HG03565 (cell line): ENCODE measurements at regions not wholly inside any gene's neighbourhood (a gene's known extent, or its start where the extent isn't known, plus 50 kb on each side); places are given as distances from the start of the nearest gene placed in this dataset.
A peak's percentile ranks its signal among the peaks of the same experiment; 100 is the strongest.

ENCODE experiments used
- ATAC-seq: cut with Tn5 transposase; IDR thresholded peaks from one replicate; pipeline ENCODE4 v1.9.1; 2021; ENCODE audit warnings: mild to moderate bottlenecking, moderate library complexity; ENCODE audit not compliant: unreplicated experiment

DNA sequence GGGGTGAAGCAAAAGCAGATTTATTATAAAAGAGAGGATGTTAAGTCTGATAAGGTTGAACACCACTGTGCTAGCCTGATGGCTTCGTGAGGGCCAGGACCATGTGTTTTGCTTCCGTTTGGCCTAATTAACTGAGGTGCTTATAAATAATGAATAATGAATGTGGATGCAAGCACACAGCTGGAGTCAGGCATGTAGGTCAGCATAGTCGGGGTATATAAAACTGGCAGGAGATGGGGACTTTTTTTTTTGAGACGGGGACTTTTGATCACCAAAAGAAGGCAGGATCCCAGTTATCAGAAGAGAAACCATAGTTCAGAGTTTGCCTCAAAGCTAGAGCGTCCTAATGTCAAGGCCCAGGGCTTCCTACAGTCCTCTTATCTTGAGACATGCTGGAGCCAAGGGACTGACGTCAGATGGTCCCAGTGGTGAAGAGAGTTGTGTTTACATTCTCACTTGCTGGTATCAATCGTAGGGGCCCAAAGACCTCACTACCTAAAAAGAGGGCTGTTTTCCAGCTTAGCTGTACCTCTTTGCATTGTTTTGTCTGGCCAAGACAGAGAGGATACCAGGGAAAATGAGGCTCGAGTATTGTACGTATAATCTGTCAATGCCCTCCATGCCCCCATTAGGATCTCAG is 50.4 kb downstream of the RTL9 start:
- no peak for ATAC-seq

DNA sequence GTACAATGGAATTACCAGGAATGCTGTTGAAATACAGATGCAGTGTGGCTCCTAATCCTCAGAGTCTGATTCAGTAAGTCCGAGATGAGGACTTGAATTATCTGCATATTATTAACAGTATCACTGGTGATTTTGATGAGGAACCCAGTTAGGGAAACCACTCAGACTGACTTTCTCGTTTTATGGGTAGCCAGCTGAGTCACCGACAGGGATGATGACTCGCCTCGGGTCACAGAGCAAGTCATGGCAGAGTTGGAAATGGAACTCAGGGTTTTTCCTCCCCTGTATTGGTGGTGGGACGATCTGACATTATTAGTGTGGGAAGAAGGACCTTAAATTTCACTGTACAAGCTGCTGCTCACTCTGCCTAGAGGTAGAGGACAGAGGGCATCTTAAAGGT is 51.3 kb downstream of the RTL9 start:
- no peak for ATAC-seq

DNA sequence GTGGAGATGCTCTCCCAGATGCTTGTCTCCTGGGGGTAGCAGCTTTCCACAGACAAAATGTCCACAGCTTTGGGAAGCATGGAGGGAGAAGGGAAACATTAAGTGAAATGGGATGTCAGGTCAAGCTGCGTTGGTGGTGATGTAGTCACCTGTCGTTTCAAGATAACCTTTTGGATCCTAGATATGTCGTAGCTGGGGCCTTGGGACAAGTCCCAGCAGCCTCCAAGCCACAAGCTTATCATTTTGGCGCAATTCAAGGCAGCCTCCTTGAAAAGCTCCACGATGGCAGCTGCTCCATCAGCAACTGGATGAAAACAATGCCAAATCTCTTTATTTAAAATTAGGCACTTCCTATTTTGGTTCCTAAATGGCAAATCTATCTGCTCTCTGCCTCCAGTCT is 52.0 kb downstream of the RTL9 start:
- ATAC-seq, result no peak

DNA sequence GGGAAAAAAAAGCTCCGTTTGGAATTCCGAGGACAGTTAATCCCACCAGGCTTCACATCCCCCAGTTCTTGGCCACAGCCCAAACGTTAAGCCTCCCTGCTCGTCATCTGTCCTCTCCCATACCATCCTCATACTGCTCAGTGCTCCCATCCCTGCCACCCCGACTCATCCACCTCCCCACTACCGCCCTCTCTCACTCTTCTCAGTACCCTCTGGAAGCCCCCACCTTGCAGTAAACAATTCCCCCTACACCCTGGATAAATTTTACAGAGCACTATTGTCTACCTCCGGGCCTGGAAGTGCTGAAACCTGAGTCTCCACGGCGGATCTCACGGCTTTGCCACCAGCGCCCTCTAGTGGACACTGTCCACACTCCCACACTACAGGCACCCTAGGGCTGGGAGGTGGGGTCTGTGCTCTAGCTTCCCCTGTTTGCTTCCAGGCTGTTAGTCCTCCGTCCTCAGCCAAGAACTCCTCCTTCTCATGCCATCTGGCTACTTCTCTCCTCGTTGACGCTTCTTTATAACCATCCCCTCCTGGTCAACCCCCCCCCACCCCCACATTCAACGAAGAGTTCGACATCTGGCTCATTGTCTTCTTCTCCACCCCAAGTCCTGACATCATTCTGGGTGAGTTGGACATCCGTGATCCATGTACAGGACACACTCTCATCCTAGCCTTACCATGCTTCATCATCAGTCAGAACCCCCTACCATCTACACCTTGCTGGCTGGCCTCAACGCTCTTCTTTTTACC is 54.5 kb downstream of the RTL9 start:
- ATAC-seq, result no peak

DNA sequence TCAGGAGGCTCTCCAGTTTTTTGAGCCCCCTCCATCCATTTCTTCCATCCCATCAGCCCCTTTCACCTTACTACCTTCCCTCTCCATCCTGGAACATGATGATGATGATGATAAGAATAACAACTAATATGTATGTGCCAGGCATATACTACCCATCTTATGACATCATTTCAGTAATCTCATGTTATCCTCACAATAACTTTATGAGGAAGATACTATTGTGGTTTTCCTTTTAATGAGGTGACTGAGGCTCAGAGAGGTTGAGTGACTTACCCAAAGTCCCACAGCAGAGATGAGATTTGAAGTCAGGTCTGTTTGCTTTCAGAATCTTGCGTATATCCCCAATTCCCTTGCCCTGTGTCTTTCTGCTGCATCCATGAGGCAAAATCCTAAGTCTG is 55.1 kb downstream of the RTL9 start:
- no peak for ATAC-seq

DNA sequence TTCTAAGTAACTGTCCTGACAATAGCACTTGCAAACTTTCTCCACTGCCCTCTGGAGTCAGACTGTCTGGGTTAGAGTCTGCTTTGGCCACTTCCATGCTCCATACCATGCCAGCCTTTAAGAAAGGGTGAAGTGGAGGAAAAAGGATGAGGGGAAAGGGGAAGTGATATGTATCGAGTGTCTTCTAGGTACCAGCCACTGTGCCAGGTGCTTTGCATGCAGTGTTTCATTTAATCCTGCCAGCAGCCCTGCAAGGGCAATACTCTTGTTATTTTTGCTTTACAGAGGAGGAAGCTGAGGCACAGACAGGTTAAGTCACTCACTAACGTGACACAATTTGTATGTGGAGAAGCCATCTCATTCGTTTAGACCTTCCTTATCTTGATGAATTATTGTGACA is 55.6 kb downstream of the RTL9 start:
- peak; percentile 14 for ATAC-seq

DNA sequence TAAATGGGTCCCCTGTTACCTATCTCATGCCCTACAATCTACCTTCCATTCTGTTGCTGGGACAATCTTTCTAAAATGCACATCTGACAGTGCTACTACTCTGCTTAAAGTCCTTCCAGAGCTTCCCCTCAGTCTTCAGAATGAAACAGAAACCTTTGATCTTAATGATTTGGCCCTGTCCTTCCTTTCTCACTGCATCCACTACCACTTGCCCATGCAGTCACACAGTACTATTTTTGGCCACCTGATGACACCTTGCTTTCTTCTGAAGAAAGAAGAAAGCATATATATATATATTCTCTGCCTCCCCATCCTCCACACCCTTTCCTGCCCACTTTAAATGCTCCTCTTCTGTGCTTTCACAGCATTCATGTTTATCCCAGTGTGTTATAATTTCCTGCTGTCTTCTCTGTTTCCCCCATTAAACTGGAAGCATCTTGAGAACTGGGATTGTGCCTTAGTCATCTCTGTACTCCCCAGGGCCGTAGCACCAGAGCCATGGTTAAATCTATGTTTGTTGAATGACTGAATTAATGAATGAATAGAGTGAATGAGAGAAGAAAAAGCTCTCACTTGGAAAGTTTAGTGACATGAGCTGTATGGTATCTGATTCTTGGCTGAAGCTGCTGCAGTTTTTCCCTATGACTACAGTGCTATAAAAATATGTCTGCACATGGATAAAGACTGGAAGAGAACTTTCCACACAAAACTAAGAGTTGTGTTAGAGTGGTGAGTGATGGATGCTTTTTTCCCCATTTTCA is 56.2 kb downstream of the RTL9 start:
- ATAC-seq, result peak; percentile 82

DNA sequence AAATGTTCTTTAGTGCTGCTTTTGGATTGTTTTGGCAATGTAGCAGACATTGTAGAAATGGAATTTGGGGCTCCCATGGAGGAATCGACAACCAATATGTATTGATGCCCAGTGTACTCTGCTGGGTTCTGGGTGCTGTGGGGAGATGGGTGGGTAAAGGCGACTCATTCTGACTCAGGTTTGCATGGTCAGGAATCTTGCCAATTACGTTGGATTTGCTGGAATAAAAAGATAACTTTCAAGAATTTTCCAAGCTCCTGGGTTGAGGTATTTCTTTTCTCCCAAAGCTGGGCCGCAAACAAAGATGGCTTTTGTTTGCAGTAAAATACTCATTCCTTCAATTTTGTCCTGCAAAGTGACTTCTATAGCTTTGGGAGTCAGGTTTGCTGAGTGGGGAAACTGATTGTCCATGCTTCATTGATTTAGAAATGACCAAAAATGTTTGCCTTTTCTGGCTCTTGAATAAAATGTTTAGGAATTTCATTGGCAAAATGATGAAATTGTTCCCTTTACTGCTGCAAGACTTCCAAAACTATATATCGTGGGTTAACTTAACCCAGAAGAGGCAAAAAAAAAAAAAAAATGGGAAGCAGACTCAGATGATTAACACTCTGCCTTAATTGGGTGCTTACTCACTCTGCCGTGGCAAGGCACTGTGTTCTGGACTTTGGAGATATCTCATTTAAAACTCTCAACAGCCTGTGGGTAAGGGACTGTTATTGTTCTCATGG is 57.0 kb downstream of the RTL9 start:
- no peak for ATAC-seq

DNA sequence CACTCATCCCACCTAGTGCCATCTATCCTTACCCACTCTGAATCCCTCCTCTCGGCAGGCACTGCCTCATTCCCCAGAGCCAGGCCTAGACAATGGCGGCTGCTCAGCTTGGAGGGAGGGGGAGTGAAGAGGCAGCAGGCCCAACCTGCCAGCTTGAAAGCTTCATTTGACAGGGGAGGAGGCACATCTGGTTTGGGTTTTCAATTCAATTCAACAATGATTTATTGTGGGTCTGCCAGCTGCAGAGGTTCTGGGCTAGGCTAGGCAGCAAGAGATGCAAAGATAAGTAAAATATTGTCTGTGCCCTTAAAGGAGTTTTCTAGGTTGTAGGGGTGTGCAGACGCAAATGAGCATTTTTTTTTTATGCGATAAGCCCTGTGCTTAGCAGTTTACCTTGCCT is 58.5 kb downstream of the RTL9 start:
- no peak for ATAC-seq

DNA sequence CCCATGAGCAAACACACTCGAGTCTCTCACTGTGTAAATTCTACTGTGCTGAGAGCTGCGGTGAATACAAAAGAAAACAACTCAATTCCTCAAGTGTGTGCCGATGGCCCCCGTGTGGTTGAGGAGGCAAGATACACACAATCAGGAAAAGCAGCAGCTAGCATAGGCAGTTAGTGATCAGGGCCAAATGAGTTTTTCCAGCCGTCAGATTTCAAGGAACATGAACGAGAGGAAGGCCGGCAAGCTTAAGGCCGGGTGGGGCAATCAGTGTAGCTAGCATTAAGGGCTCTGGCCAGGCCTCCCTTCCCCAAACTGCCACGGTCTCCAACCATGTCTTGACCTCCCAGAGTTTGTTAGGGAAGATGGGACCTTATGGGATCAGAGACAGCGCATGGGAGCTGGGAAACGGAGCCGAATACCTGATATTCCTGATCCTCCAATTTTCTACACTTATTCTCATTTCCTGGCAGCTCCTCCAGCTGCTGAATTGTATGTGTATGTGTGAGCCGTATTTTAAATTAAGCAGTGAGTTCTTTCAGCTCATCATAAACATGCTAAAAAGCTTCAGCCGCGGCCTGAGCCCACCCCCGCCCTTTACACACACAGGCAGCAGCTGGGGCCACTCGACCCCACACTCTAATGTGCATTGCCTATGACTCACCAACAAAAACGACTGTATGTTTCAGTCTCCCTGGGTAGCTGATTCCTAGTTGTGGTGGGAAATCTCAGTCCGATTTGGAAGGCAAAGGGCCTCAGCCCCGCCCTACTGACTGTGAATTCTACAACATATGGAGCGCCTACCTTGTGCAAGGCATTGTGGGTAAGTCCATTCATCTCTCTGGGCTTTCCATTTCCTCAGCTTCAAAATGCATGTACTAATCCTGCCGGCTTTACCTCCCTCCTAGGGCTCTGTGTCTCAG is 59.9 kb downstream of the RTL9 start:
- no peak for ATAC-seq

DNA sequence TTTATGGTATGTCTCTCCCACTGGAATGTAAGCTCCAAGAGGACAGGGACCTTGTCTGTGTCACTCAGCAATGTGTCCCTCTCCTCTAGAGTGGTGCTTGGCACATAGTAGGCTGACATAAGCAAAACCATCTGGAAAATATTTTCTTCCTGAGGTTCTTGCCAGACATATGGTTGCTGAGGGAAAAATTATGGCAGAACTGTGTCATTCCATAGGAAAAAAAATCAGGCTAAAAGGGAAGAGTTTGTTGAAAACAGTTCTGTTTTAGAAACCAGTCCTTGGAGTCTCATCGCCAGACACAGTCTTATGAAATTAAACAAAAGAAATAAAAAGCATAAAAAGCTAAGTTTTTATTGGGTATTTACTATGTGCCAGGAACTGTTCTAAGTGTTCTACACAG is 60.9 kb downstream of the RTL9 start:
- no peak for ATAC-seq

DNA sequence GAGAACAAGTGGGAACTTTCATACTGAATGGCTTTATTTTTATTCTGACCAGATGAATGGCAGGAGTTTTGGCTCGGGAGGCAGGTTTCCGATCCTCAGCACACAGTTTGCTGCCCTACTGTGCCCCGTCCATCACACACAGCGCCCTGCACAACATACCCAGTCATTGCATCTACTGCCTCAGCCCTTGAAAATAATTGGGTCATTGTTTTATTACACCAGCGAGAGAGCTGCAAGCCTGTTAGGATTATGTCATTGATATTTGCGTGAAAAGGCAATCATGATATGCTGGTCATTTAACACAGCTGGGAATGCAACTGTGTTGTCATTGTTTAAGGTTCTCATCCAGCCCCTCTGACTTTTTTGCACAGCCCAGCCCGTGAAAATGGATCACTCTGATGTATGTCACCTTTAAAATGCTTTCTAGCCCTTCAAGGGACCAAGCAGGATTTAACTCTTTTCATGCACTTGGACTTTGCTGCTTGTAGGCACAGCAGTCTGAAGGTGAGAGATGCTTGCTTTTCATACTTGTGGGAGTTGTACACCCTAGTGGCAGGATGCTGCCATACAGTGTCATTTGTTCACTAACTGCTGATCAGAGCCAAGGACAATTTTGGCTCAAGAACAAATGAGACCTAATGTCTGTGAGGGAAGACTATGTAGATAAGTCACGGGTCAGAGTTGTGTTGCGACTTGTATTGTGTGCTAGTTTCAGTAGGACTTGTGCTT is 62.3 kb downstream of the RTL9 start:
- ATAC-seq, result no peak

DNA sequence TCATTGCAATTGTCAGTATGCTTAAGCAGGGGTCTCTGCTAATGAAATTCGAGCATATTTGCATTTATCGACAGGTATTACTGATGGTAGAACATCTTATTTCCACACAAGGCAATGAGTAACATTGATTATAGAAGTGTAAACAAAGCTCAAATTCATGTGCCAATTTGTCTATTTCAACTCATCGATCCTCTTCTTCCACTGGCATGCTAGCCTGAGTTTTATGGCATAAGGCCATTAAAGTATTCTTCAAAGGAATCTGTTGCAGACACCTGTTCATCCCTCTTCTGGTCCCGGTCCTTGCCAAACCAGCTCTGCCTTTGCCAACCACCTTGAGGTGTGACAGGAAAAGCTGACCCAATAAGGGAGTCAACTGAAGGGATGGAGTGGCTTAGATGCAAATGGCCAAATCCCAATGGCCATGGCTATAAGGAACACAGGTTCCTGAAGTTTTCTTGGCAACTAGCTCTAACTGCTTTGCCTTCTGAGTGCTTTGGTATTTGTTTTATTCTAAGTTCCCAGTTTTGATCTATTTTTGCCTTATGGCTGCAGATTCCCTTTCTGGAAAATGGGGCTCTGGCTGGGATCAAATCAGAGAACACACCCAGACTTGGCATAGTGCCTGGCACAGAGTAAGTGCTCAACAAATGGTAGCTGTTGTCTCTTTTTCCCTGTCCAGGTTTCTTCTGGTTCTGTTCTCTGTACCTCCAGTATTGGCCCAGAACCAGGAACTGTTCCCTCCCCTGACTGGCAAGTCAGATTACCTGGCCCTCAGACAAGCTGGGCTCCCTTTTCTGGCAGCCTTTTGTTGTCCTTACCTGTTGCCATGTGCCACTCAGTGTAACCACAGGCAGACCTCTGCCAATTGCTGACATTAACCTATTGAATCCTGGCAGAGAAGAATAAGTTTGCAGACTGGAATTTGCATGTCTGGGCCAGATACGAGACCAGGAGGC is 63.1 kb downstream of the RTL9 start:
- no peak for ATAC-seq

DNA sequence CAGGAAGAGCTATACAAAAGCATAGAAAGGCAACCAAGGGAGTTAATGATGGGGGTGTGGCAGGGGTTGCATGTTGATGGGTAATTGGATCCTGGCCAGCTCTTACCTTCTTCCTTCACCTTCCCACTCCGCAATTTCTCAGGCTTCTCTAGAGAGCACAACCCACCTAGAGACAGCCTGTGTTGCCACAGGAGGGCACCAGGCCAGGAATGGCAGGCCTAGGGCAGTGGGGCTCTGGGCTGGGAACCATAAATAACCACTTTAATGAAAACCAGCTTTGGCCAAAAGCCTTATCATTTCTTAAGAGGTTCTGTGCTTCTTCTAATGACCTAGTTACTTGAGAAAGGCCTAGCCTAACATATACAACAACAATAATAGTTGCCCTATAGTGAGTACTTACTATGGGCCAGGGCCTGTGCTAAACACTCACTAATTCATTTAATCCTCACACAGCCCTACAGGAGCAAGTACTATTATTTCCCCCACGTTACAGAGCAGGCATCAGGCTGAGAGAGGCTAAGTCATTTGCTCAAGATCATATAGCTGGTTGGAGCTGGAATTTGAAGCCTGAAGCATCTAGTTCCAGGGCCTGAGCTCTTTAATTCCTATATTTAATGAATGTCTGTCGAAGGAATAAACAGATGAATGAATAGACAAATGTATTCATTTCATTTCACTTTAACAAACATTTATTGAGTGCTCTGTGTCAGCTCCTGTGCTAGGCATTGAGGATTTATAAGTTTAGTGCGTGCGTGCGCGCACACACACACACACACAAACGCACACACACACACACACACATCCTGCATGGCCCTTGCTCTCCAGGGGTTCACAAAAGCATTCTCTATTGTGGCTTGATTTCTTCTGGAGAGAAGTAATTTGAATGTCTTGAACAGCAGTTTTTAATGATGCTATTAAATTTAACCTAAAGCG is 66.8 kb downstream of the RTL9 start:
- no peak for ATAC-seq

DNA sequence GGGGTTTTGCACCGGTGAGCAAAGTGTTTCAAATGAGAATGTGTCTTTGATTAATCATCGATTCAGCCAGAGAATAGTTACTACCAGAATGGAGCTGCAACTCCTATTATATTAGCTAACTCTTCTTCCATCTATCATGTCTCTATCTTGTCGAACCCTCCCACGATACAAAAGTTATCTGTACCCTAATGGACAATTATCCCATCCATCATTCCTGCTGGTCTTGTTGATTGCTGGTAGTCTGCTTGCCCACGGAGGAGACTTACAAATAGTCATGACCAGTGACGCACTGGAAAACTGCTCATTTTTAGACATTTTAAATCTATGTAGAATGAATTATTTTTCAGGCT is 67.5 kb downstream of the RTL9 start:
- no peak for ATAC-seq

DNA sequence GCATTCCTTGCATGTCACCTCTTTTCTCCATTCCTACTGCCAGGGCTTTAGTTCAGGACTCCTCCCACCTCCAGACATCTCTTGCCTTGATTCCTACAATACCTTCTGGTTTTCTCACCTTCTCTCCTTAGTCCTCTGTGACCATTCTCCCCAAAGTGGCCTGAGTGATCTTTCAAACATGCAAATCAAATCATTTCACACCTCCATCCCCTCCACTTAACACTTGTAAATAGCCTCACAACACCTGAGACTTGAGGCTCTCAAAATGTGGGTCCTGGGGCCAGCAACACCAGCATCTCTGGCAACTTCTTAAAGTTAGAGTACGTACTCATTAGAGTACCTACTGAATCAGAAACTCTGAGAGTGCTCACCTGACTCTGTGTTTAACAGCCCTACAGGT is 68.4 kb downstream of the RTL9 start:
- ATAC-seq, result no peak

DNA sequence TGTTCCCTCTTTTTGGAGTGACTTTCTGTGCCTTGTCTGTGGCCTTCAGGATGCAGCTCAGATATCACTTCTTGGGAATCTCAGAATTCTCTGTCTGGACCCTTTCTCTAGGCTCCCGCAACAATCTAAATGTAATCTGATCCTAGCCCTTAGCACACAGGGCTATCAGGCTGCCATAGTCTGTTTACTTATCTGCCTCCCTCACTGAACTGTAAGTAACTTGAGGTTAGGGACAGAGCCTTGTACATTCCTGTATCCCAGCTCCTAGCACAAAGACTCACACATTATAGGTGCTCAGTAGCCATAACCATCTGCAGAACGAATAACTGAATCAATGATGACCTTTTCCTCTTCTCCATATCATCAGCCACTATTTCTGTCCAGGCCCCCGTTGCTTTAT is 69.5 kb downstream of the RTL9 start:
- ATAC-seq, result no peak
